Vagina (tissue), 2 donors: ENCODE measurements at regions not wholly inside any gene's neighbourhood (a gene's known extent, or its start where the extent isn't known, plus 50 kb on each side); places are given as distances from the start of the nearest gene placed in this dataset.

Source experiments
- DNase-seq, 2 donors: peaks; one replicate each; pipeline ENCODE4 v3.0.0-alpha.2; 2017; ENCODE audit errors: extremely low spot score in 2 of 2
- H3K27ac ChIP-seq: fragments of 200-600 bp; sonication (generic); one replicate; pipeline ENCODE4 v1.5.1; 2019
- H3K27me3 ChIP-seq: fragments of 200-600 bp; sonication (generic); one replicate; pipeline ENCODE4 v1.5.1; 2019
- H3K36me3 ChIP-seq, 2 donors: fragments of 200-600 bp; sonication (generic); one replicate each; pipeline ENCODE4 v1.5.1; 2017 to 2019
- H3K4me1 ChIP-seq: fragments of 200-600 bp; sonication (generic); one replicate; pipeline ENCODE4 v1.5.1; 2019
- H3K4me3 ChIP-seq, 2 donors: fragments of 200-600 bp; sonication (generic); 1 replicate in 1 of 2; 2 replicates in 1 of 2; pipeline ENCODE4 v1.5.1; 2016 to 2019
- H3K9me3 ChIP-seq: fragments of 200-600 bp; sonication (generic); one replicate; pipeline ENCODE4 v1.5.1; 2019
- POLR2A ChIP-seq, 2 donors: fragments of 450-650 bp; IDR thresholded peaks; one replicate each; pipeline ENCODE4 v1.6.1; 2017; ENCODE audit warnings: antibody characterized with exemption in 2 of 2, mild to moderate bottlenecking in 2 of 2, moderate library complexity in 2 of 2
- POLR2AphosphoS5 ChIP-seq, 2 donors: sonication (generic); formaldehyde crosslinking; IDR thresholded peaks; one replicate each; pipeline ENCODE4 v1.9.0; 2017; ENCODE audit warnings: antibody characterized with exemption in 2 of 2, mild to moderate bottlenecking in 2 of 2, low read depth in 1 of 2; ENCODE audit not compliant: insufficient read depth in 1 of 2
- intact Hi-C: fragments of 100-400 bp; cut with DNase I; formaldehyde crosslinking; loops from one replicate; pipeline ENCODE4 v1.15.1; 2023
- TF ChIP-seq, protein P1 (sequence below), 3 experiments: fragments of 450-650 bp in 2 of 3; fragments of 200-600 bp in 1 of 3; sonication (generic) in 1 of 3; IDR thresholded peaks; one replicate each; pipeline ENCODE4 v1.5.1; 2017 to 2019; ENCODE audit warnings: antibody characterized with exemption in 3 of 3, mild to moderate bottlenecking in 2 of 3, moderate library complexity in 2 of 3

GRCh38 chr18:39913672-39914366, 2041.2 kb upstream of the PIK3C3 start:
- Histone ChIP-seq H3K36me3 (no peaks in the 10 kb centered on the region), H3K27ac (no peak overlapping the region), H3K9me3 (no peaks in the 10 kb centered on the region), H3K27me3 (no peaks in the 10 kb centered on the region), H3K4me1 (no peaks in the 10 kb centered on the region), H3K4me3 (no peak overlapping the region)
- DNase-seq = no peak
- TF ChIP-seq POLR2AphosphoS5 (IDR thresholded peaks at IDR 0.05; ENCODE audit: insufficient read depth in 1 of 2, low read depth in 1 of 2) (no peak), POLR2A (IDR thresholded peaks at IDR 0.05) (no peak)
- TF ChIP-seq, protein P1, sequence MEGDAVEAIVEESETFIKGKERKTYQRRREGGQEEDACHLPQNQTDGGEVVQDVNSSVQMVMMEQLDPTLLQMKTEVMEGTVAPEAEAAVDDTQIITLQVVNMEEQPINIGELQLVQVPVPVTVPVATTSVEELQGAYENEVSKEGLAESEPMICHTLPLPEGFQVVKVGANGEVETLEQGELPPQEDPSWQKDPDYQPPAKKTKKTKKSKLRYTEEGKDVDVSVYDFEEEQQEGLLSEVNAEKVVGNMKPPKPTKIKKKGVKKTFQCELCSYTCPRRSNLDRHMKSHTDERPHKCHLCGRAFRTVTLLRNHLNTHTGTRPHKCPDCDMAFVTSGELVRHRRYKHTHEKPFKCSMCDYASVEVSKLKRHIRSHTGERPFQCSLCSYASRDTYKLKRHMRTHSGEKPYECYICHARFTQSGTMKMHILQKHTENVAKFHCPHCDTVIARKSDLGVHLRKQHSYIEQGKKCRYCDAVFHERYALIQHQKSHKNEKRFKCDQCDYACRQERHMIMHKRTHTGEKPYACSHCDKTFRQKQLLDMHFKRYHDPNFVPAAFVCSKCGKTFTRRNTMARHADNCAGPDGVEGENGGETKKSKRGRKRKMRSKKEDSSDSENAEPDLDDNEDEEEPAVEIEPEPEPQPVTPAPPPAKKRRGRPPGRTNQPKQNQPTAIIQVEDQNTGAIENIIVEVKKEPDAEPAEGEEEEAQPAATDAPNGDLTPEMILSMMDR (IDR thresholded peaks at IDR 0.05) = no peak
- intact Hi-C loops = no loop called here

- no peak for DNase-seq
- Histone ChIP-seq H3K4me3 (no peak overlapping the region), H3K27me3 (no peaks in the 10 kb centered on the region), H3K9me3 (no peaks in the 10 kb centered on the region), H3K4me1 (no peaks in the 10 kb centered on the region), H3K36me3 (no peaks in the 10 kb centered on the region), H3K27ac (no peak overlapping the region)
- intact Hi-C loops = no loop called here
- TF ChIP-seq, protein P1 (IDR thresholded peaks at IDR 0.05) = no peak
- TF ChIP-seq POLR2A (IDR thresholded peaks at IDR 0.05) (no peak), POLR2AphosphoS5 (IDR thresholded peaks at IDR 0.05; ENCODE audit: insufficient read depth in 1 of 2, low read depth in 1 of 2) (no peak)
These were observed 2043.3 kb upstream of the PIK3C3 start for GRCh38 chr18:39911716-39912115.

DNA sequence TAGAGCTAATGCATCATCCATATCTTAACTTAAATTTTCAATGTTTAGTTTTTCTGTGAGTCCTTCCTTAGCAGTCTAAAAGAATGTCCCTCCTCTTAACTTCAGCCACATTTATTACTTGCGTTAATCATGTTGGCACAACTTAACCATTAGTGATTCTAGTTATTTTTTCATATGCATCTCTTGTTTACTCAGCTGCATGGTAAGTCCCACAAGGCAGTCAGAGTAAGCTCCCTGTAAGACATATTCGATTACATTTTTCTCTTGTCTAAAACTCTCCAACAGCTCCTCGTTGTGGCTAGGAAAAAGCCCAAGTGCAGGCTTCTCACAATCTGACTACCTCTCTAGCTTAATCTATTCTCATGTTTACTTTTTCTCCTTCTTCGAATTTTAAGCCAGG, 2045.3 kb upstream of the PIK3C3 start:
- no peak overlapping the region for H3K4me3 ChIP-seq
- H3K27ac ChIP-seq = no peak overlapping the region
- intact Hi-C loops = no loop called here
- no peaks in the 10 kb centered on the region for H3K4me1 ChIP-seq
- TF ChIP-seq, protein P1 (IDR thresholded peaks at IDR 0.05) = no peak
- TF ChIP-seq POLR2AphosphoS5 (IDR thresholded peaks at IDR 0.05; ENCODE audit: insufficient read depth in 1 of 2, low read depth in 1 of 2) (no peak), POLR2A (IDR thresholded peaks at IDR 0.05) (no peak)
- no peak for DNase-seq
- no peaks in the 10 kb centered on the region for H3K27me3 ChIP-seq
- no peaks in the 10 kb centered on the region for H3K9me3 ChIP-seq
- H3K36me3 ChIP-seq = no peaks in the 10 kb centered on the region

- no peaks in the 10 kb centered on the region for H3K27me3 ChIP-seq
- H3K36me3 ChIP-seq = no peaks in the 10 kb centered on the region
- H3K4me3 ChIP-seq = no peak overlapping the region
- TF ChIP-seq POLR2AphosphoS5 (IDR thresholded peaks at IDR 0.05; ENCODE audit: insufficient read depth in 1 of 2, low read depth in 1 of 2) (no peak), POLR2A (IDR thresholded peaks at IDR 0.05) (no peak)
- TF ChIP-seq, protein P1 (IDR thresholded peaks at IDR 0.05) = no peak
- no peak for DNase-seq
- no peaks in the 10 kb centered on the region for H3K4me1 ChIP-seq
- H3K27ac ChIP-seq = no peak overlapping the region
- H3K9me3 ChIP-seq = no peaks in the 10 kb centered on the region
- intact Hi-C loops = no loop called here
These were observed 2068.9 kb upstream of the PIK3C3 start for GRCh38 chr18:39886136-39886535.

- no peak overlapping the region for H3K4me3 ChIP-seq
- H3K9me3 ChIP-seq = no peaks in the 10 kb centered on the region
- no peaks in the 10 kb centered on the region for H3K4me1 ChIP-seq
- intact Hi-C loops = no loop called here
- no peaks in the 10 kb centered on the region for H3K27me3 ChIP-seq
- DNase-seq = no peak
- H3K27ac ChIP-seq = no peak overlapping the region
- TF ChIP-seq POLR2A (IDR thresholded peaks at IDR 0.05) = no peak
- no peak for TF ChIP-seq POLR2AphosphoS5 (IDR thresholded peaks at IDR 0.05; ENCODE audit: insufficient read depth in 1 of 2, low read depth in 1 of 2)
- TF ChIP-seq, protein P1 (IDR thresholded peaks at IDR 0.05) = no peak
- H3K36me3 ChIP-seq = no peaks in the 10 kb centered on the region
These were observed 2082.4 kb upstream of the PIK3C3 start for GRCh38 chr18:39872651-39873050.
